DND-41 (cell line): ENCODE measurements at regions not wholly inside any gene's neighbourhood (a gene's known extent, or its start where the extent isn't known, plus 50 kb on each side); places are given as distances from the start of the nearest gene placed in this dataset.

ENCODE experiments used
- ATAC-seq: fragments of 200-7000 bp; cut with Tn5 transposase; 3 replicates; pipeline ENCODE4 v1.9.1; 2021; ENCODE audit warnings: low read depth; ENCODE audit not compliant: insufficient read depth
- DNase-seq: peaks from one replicate; pipeline ENCODE4 v3.0.0-alpha.2; 2020
- H2AFZ ChIP-seq: 2 replicates; pipeline ENCODE4 v1.6.0; 2012; ENCODE audit warnings: low read depth, low read length
- H3K27ac ChIP-seq: 2 replicates; pipeline ENCODE4 v1.5.1; 2012; ENCODE audit warnings: low read length, inconsistent platforms
- H3K27me3 ChIP-seq: fragments of 200-600 bp; sonication (generic); 2 replicates; pipeline ENCODE4 v1.6.0; 2012; ENCODE audit warnings: low read length, mild to moderate bottlenecking, inconsistent platforms; ENCODE audit not compliant: insufficient read depth, poor library complexity
- H3K36me3 ChIP-seq: 2 replicates; pipeline ENCODE4 v1.5.1; 2012; ENCODE audit warnings: low read length, inconsistent platforms; ENCODE audit not compliant: insufficient read depth
- H3K4me1 ChIP-seq: 2 replicates; pipeline ENCODE4 v1.5.1; 2012; ENCODE audit warnings: mild to moderate bottlenecking, low read length; ENCODE audit not compliant: insufficient read depth
- H3K4me2 ChIP-seq: 2 replicates; pipeline ENCODE4 v1.6.0; 2012; ENCODE audit warnings: mild to moderate bottlenecking, moderate library complexity, low read length, inconsistent platforms; ENCODE audit not compliant: insufficient read depth
- H3K4me3 ChIP-seq, 2 experiments: fragments of 200-600 bp in 1 of 2; shearing (Covaris generic) in 1 of 2; 2 replicates each; pipeline ENCODE4 v1.5.1; 2012 to 2016; ENCODE audit warnings: inconsistent platforms in 2 of 2, low read length in 2 of 2, mild to moderate bottlenecking in 2 of 2, low read depth in 1 of 2, moderate library complexity in 1 of 2
- H3K79me2 ChIP-seq: 2 replicates; pipeline ENCODE4 v1.6.0; 2012; ENCODE audit warnings: low read length, inconsistent platforms; ENCODE audit not compliant: insufficient read depth
- H3K9ac ChIP-seq: 2 replicates; pipeline ENCODE4 v1.6.0; 2012; ENCODE audit warnings: low read depth, mild to moderate bottlenecking, inconsistent platforms, low read length, moderate library complexity
- H3K9me3 ChIP-seq: 2 replicates; pipeline ENCODE4 v1.5.1; 2012; ENCODE audit warnings: low read length, moderate library complexity, mild to moderate bottlenecking, inconsistent platforms; ENCODE audit not compliant: insufficient read depth, severe bottlenecking
- H4K20me1 ChIP-seq: 2 replicates; pipeline ENCODE4 v1.6.0; 2012; ENCODE audit warnings: low read length; ENCODE audit not compliant: insufficient read depth
- CTCF ChIP-seq: IDR thresholded peaks from 2 replicates; pipeline ENCODE4 v1.5.1; 2012; ENCODE audit warnings: borderline replicate concordance, low read length, moderate library complexity, mild to moderate bottlenecking; ENCODE audit not compliant: poor library complexity, severe bottlenecking; ENCODE audit errors: extremely low read depth
- EZH2 ChIP-seq: IDR thresholded peaks from 3 replicates; pipeline ENCODE4 v1.6.1; 2012; ENCODE audit warnings: borderline replicate concordance, low read depth, mild to moderate bottlenecking, moderate library complexity, low read length, inconsistent platforms; ENCODE audit not compliant: severe bottlenecking

GRCh38 chr10:121049489-121049888 is 198.3 kb downstream of the WDR11 start:
- Histone ChIP-seq H3K4me1 (no peaks in the 10 kb centered on the region), H3K4me2 (no peak overlapping the region), H2AFZ (no peak overlapping the region), H3K79me2 (no peaks in the 10 kb centered on the region), H3K4me3 (no peak overlapping the region), H3K9me3 (no peaks in the 10 kb centered on the region), H3K27ac (no peak overlapping the region), H3K27me3 (peaks cover 5% of the 10 kb centered on the region), H4K20me1 (no peaks in the 10 kb centered on the region), H3K9ac (no peak overlapping the region), H3K36me3 (no peaks in the 10 kb centered on the region)
- no peak for DNase-seq
- no peak for ATAC-seq
- TF ChIP-seq EZH2: no peak
- no peak for TF ChIP-seq CTCF

- Histone ChIP-seq H2AFZ (no peak overlapping the region), H3K4me2 (no peak overlapping the region), H3K36me3 (no peaks in the 10 kb centered on the region), H3K27ac (no peak overlapping the region), H3K27me3 (peaks cover 5% of the 10 kb centered on the region), H4K20me1 (no peaks in the 10 kb centered on the region), H3K79me2 (no peaks in the 10 kb centered on the region), H3K9me3 (no peaks in the 10 kb centered on the region), H3K4me1 (no peaks in the 10 kb centered on the region), H3K9ac (no peak overlapping the region), H3K4me3 (no peak overlapping the region)
- ATAC-seq: no peak
- no peak for TF ChIP-seq EZH2
- no peak for TF ChIP-seq CTCF
- DNase-seq: no peak
Measured at GRCh38 chr10:121049923-121050322, 198.8 kb downstream of the WDR11 start.

GRCh38 chr10:121051171-121051570 is 200.0 kb downstream of the WDR11 start:
- peaks cover 5% of the 10 kb centered on the region for H3K27me3 ChIP-seq
- no peak overlapping the region for H3K4me2 ChIP-seq
- ATAC-seq: no peak
- H3K9me3 ChIP-seq: no peaks in the 10 kb centered on the region
- no peaks in the 10 kb centered on the region for H3K36me3 ChIP-seq
- no peak overlapping the region for H3K4me3 ChIP-seq
- DNase-seq: no peak
- no peak for TF ChIP-seq CTCF
- no peak for TF ChIP-seq EZH2
- no peak overlapping the region for H2AFZ ChIP-seq
- H3K27ac ChIP-seq: no peak overlapping the region
- no peaks in the 10 kb centered on the region for H4K20me1 ChIP-seq
- no peak overlapping the region for H3K9ac ChIP-seq
- no peaks in the 10 kb centered on the region for H3K79me2 ChIP-seq
- no peaks in the 10 kb centered on the region for H3K4me1 ChIP-seq

DNA sequence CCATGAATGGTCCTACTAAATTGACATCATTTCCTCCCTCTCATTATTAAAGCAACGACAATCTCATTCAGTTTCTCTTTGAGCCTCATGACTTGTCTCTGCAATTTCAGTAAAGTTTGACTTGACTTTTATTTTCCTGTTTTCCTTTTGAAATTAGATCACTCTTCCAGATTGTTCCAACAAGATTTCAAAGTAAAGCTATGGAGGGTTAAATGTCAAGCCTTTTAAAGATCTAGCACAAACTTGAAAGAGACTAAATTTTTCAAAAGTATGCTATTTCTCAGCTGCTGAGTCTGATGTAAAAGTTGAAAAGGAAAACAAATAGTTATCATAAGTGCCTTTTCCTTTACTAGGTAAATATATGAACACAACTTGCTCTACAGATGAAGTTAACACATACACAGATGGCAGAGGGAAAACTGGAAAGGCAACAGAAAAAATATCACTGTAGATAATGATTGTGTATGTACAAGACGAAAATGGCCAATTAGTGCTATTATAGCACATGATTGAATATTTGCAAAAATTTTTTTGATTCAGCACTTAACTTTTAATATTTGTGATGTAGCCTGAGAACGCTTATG is 200.6 kb downstream of the WDR11 start:
- Histone ChIP-seq H3K4me1 (no peaks in the 10 kb centered on the region), H3K9me3 (no peaks in the 10 kb centered on the region), H3K27ac (no peak overlapping the region), H2AFZ (no peak overlapping the region), H4K20me1 (no peaks in the 10 kb centered on the region), H3K79me2 (no peaks in the 10 kb centered on the region), H3K4me3 (no peak overlapping the region), H3K9ac (no peak overlapping the region), H3K4me2 (no peak overlapping the region), H3K27me3 (peaks cover 5% of the 10 kb centered on the region), H3K36me3 (no peaks in the 10 kb centered on the region)
- DNase-seq (no peak), ATAC-seq (no peak)
- TF ChIP-seq CTCF (no peak), EZH2 (no peak)
